GM19035 (cell line): ENCODE measurements at regions not wholly inside any gene's neighbourhood (a gene's known extent, or its start where the extent isn't known, plus 50 kb on each side); places are given as distances from the start of the nearest gene placed in this dataset.
A peak's percentile ranks its signal among the peaks of the same experiment; 100 is the strongest.

ENCODE experiments used
- ATAC-seq: cut with Tn5 transposase; IDR thresholded peaks from one replicate; pipeline ENCODE4 v1.9.1; 2021; ENCODE audit not compliant: unreplicated experiment

DNA sequence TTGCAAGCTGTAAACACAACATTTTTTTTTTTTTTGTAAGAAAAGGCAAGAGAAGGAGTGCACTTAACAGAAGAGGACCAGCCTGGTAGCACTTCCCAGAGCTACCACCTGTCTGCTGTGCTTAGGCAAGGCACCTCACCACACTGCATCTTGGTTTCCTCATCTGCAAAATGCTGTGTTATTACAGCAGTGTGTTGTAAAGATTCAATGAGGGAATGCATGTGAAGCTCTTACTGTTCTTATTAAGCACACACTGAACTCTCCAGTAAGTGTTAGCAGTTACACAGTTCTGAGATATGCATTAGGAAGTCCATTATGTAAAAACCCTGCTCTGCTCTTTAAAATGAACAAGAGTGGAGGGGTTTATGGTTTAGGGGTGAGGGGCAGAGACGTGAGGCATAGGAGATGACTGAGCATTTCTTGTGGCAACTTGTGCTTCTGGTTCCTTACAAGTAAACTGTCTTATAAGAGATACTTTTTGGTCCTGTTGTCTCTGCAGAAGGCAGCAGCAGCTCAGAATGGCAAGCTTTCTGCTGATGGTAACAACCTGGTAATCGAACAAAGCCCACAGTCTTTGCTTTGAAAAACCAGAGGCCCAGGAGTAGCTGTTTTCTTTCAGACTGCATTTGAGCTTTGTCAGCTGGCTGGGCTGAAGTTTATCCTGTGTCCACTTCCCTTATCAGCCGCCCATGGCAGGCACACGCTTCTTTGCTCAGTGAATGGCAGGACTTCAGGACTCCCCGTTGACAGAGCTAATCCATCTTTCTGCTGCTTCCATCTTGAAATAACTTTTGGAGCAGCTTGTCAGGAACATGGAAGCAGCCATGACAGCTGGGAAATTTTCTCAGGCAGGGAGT lies 98.8 kb upstream of the BMPER start:
- ATAC-seq = no peak

DNA sequence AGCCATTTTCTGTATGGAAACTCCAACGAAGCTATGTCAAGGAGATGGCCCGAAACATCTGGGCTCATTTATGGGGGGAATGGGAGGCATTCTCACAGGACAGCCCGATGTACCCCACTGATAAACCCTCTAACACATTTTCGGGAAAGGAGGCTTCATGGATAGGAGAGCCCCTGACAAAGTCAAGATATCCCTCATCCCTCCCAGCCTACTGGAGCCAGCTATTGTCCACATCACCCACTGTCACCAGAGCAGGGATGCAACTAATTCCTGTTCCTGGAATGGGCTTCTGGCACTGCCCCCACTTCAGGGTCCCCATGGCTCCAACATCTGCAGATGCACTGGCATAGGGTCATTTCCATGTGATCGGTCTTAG lies 98.2 kb upstream of the BMPER start:
- no peak for ATAC-seq

DNA sequence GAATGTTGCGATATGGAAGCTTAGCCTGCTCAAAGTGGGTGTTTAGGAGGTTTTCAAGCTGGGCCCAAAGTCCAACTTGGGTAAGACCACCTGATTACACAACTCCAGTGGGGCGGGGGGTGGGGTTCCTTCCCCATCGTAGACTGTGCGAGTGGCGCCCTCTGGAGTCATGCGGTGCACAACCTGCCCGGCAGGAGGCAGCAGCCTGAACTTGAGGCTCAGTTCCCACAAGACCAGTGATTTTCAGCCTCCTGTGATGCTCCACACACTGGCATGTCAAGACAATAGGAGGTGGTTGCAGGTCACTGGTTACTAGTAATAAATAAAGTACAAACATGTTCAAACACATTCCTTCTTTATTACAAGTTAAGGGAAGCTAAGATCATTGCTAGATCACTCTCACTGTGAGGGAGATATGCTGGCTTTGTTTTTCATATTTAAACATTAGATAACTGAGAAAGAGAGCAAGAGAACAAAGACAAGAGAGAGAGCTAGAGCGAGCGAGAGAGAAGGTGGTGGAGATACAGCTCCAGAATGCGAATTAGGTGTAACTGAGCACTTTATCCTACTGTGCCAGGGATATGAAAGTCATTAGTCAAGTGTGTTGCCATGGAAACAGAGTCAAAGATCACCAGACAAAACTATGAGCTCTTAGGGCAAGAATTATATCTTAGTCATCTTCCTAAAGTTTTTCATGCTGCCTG lies 97.4 kb upstream of the BMPER start:
- ATAC-seq = peak; percentile 62

DNA sequence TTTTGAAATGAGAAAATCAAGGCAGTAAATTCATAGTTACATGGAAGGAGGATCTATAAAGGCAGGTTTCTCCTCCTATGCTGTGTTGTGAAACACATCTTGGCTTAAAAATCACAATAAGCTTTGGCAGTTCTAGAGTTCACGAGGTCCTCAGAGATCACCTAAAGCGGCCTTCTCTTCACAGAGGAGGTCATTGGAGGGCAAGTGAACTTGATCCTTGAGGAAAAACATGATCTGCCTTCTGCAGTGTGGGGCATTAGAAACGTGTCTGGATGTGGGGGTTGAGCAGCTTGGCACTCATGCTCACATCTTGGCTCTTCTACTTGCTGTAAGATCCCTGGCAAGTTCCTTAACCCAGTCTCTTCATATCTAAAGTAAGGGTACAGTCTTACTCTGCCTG lies 96.1 kb upstream of the BMPER start:
- ATAC-seq = no peak

DNA sequence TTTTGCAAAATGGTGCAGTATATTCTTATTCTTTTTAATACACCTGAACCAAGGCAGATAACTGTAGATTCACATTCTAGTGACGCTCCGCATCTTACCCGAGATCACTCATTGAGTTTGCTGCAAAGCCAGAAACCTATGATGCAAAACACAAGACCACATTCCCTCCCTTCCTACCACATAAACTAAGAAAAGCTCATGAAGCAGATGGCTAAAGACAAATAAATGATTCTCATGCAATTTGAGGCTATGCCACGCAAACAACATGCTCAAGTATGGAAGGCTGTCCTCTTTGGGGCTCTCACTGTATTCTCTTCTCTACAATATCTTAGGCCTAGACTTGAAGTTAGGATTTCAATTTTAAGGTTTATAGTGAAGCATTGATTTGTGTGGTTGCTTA lies 95.0 kb upstream of the BMPER start:
- no peak for ATAC-seq

DNA sequence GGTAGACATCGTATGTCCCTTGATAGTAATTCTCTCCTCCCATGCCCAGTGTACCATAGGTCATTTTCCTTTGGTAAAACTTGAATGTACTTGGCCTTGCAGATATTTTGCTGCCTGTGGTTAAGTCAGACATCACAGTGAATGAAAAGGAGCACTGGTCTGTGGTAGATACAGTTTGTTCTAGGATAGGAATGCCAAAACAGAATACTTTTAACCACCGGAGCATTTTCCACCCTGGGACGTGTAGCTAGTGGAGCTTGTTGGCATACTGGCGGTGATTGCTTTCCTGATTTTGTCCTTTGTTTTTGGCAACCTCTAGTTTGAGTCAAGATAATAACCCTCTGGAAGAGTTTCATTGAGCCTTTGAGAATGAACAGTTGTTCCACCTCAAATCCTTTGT lies 92.0 kb upstream of the BMPER start:
- no peak for ATAC-seq

DNA sequence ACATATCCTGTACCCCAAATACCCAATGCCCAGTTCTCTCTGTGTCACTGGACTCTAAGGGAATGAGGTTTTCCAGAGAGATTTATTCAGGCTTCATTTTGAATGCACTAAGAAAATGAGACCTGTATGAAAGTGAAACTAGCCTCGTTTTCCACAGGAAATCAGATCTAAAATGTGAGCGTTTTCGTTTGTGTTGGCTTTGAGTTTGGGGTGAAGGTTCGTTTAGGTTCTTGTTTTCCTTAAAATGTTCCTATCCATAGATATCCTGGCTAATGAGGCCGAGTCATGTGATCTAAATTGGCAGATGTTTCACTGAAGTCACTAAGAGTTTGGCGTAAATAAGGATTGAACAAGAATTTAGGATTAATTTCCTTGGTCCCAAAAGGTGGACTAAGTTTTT lies 90.9 kb upstream of the BMPER start:
- ATAC-seq = no peak

DNA sequence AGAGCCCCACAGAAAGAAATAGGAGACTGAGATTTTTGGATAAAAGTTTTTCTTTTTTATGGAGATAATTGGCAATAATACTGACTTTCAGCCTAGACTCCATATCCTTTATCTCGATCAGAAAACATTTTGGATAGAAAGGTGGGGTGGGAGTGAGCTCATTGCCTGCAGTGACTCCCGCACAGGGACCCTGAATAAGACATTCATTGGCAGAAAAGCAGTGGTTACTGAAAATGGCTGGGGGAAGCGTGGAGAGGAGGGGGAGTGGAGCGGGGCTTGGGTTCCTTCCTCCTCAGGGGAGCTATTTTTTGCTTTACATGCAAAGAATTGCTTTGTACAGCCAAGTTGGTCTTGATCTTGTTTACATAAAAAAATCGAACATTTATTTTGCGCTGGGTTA lies 90.4 kb upstream of the BMPER start:
- ATAC-seq = no peak

DNA sequence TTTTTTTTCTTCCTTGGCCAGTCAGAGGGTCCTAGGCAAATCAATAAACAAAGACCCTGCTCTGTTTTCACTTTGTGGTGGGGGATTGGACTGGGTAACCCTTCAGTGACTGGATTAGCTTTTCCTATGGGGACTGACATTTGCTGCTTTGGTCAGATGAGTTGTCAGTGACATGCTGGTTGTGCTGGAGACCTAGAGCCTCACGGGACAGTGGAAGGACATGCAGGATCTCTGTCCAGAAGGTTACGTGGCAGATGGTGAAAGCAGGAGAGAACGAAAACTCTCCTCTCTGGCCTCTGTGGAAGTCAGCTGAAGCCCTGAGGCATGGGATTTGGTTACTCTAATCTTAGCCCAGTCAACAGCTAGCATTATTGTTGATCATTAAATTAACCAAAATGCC lies 90.0 kb upstream of the BMPER start:
- ATAC-seq = no peak

DNA sequence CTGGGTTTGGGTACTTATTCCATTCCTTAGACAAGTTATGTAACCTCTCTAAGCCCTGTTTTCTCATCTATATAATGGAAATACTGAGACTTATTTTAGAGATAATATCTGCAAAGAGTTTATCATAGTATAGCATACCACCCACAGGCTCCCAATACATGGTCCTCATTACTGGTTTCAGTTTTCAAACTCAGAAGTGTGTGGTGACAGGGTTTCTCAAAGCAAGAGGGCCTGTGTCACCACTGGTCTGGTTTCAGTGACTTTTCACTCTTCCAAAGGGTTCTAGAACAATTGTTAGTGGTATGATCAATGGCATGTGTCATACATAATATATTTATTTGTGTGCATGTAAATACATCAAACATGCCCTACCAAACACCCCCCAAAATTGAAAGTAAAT lies 89.2 kb upstream of the BMPER start:
- no peak for ATAC-seq

DNA sequence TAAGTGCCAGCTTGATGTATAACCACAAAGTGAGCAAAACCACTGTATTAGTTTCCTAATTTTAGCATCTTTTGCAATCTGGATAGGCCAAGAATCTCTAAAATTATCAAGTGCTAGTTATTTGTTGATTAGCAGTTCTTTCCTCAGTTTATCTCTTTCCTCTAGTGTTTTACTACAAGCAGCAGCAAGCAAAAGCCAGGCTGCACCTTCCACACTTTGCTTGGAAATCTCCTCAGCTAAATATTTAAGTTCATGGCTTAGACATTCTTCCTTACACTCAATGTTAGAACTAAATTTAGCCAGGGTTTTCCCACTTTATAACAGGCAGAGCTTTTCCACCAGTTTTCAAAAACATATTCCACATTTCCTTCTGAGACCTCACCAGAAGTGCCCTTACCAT lies 85.7 kb upstream of the BMPER start:
- ATAC-seq = no peak

DNA sequence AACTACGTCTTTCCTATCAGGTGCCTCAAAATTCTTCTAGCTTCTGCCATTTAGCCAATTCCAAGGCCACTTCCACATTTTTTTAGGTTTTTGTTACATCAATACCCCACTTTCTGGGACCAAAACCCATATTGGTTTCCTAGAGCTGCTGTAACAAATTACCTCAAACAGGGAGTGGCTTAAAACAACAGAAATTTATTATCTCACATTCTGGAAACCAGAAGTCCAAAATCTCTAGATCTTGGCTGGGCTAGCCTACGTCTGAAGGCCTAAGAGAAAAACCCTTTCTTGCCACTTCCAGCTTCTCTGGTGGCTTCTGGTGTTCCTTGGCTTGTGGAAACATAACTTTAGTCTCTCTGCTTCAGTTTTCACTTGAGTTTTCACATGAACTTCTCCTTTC lies 85.1 kb upstream of the BMPER start:
- no peak for ATAC-seq

DNA sequence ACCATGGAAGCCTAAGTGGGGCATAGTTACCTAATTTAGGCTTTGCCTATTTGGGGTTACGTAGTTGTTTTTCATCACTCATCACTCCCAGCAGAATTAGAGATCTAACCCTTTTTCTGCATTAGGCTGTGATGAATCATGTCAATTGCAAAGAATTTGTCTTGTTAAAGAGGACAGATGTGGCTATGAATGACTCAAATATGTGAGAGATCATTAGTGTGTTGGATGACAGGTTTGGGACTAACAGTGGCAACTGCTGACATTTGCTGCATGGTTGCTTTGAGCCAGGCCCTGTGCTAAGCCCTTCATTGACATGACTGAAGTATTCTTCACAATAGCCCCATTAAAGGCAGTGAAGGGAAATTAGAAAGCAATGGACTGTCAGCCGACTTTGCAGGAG lies 83.4 kb upstream of the BMPER start:
- ATAC-seq = no peak

DNA sequence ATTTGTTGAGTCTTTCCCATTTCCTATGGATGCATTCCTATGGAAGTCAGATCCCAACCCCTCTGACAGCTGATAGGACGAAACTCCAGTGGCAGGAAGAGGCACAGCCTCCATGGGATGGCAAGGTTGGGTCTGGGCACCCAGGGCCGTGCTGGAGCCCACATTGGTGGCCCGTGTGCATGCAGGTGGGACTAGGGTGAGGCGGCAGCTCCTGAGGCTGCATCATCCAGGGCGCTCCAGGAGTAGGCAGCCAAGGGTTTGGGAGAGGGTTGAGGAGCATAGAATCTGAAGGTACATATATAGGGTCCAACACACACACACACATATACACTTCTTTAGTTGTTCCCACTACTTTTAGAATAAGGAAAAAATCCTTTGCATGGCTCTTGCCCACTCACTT lies 81.4 kb upstream of the BMPER start:
- no peak for ATAC-seq

DNA sequence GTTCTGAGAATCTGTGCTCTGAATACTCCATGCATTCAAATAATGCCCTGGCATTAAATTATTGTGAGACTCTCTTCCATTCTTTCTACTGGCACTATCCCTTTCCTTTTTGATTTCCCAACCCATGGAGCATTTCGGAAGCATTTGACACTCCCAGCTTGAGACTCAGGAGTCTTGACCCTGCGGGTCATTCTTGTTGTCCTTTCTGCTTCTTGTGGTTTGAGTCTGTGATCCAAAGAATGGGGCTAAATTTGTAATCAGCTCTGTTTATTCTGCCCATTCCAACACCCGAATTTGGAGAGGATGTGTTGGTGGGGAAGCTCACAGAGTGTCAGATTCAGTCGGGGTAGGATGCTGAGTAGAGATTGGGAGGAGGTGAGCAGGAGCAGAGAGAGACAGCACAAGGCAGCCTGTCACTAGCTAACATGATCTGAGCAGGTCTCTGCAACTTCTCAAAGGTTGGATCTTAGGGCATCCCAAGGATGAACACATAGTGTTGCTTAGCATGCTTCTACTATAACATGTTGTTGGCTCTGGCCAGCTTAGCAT lies 80.4 kb upstream of the BMPER start:
- no peak for ATAC-seq

DNA sequence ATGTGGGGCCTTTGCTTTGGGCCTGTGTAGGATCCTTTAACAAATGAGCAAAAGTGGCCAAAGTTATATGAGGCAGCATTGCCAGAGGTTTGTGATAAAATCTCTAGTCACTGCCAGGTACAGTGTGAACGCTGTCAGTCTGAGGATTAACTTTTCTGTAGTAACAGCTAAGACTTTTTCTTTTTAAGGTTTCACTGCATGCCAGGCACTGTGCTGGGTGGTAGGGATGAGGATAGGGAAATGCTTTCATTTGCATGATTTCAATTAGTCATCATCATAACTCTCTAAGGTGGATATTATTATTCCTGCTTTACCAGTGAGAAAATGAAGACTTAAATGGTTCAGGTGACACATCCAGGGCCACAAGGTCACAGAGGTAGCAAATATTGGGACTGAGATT lies 79.7 kb upstream of the BMPER start:
- no peak for ATAC-seq

DNA sequence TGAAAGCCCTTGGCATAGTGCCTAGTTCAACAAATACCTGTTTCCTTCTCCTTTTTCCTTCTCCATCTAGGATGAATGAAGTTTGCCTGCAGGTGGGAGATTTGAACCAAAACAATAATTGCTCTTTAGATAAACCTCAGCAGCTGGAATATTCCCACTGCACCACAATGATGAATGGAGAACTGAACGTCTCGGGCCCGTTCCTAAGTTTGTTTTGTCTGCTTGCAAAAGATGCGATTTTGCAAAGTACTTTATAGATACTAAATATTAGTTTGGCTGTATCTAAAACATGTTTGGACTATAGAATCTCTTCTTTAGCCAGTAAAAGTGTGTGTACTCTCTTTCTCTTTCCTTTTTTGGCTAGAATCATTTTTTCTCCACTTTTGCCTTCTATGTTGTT lies 75.8 kb upstream of the BMPER start:
- no peak for ATAC-seq

DNA sequence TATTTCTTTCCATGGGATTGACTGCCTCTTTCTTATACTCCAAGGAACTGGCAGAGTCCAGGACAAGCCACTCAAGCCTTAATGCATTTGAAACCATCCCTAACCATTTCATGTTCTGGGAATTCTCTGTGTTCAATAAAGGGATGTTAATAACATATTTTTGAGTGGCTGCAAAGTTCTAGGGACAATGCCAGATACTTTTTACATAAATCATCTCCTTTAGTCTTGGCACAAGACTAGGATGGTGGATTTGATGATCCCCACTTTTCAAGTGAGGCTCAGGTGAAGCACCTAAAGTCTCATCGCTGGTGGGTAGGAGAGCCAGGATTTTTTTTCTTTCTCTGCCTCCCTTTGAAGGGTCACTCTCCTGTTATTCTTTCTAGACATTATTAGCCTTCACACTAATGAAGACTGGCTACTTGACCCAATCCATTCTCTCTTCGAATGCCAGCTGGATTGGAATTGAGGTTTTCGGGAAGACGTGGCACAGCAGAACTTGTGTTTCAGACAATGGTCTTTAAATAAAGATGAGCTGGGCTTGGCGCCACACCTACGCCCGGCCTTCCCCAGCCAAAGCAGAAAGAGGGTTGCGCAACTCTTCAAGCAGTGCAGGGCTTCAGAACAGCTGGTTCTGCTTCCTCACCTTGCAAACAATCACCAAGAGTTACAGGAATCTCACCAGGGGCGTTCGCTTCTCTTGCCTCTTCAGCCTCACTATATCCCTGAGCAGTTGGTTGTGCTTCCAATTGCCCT lies 73.8 kb upstream of the BMPER start:
- no peak for ATAC-seq

DNA sequence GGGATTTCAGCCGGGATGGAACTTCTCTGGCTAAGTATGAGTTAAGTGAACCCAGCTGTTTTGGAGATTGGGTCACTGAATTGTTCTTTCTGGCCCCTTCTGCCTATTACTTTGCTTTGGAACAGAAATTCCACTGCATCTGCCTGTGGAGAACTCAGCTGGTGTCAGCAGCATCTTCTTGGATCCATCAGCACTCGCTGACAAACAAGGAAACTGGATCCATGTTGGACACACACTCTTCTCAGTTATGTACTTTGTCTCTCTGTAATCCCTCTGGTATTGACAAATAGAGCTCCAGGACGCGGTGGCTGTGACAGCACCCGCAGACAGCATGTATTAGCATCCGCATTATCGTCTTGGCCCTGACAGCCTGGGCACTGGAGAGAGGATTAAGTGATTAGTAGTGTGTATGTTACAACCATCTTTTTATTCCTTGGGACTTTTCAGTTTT lies 73.0 kb upstream of the BMPER start:
- ATAC-seq = no peak

DNA sequence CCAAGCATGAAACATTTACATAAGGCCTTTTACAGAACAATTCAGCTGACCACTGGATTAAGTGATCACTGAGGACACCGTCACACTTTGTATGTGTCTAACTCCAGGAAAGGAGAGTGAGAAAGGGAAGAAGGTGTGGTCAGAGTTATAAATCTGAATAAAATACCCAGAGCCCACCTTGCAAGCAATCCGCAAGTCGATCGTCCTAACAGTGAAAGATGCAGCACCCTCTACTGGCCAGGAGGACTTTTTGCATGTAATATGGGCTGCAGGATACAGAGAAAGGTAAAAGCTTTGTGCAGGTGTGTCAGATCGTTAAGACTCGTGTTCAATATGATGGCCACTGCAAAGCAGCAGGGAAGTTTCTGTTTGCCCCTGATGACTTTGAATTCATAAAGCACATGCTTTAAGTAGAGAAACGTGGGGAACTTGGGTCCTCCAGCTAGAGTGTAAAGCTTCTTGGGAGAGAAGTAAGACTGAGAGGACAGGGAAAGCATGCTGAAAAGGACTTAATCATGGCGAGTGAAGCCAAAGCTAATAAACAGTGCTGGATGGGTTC lies 68.5 kb upstream of the BMPER start:
- ATAC-seq = no peak

DNA sequence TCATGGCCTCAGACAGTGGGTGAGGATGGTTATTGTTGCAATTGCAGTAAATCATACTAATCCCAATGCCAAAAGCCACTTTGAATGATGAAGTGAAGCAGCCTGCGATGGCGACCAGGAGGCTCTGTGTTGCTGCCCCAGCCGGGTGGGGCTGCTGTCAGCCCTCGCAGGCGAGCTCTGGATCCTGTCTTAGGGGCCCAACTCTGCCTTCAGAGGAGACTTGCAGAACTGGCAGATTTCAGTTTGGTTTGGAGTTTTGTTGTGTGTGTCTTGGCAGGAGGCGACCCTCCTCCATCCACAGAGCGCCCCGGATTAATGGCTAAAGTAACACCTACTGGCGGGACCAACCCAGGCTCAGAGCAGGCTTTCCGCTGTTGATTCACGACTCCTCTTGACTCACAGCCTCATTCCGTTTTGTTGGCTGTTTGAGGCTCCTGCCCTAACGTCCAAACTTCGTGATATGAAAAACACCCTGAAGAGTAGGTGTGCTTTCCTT lies 67.9 kb upstream of the BMPER start:
- ATAC-seq = no peak
